Mesenchymal stem cell (in vitro differentiated cells and primary cell): ENCODE measurements at regions not wholly inside any gene's neighbourhood (a gene's known extent, or its start where the extent isn't known, plus 50 kb on each side); places are given as distances from the start of the nearest gene placed in this dataset.
"Not testable (repeated sequence)": the region's sequence is repeated elsewhere in the genome, so short reads cannot be mapped to it uniquely, and the experiment has no call there.

Experiments used
- DNase-seq: peaks from one replicate; pipeline ENCODE4 v3.0.0-alpha.2; 2013
- H2AFZ ChIP-seq: one replicate; pipeline ENCODE4 v1.6.1; 2013; ENCODE audit warnings: low read depth, mild to moderate bottlenecking, control low read depth, inconsistent platforms, low read length, moderate library complexity
- H2AK5ac ChIP-seq: 2 replicates; pipeline ENCODE4 v1.6.1; 2013; ENCODE audit warnings: low read length, moderate library complexity, mild to moderate bottlenecking, inconsistent platforms; ENCODE audit not compliant: severe bottlenecking
- H2BK120ac ChIP-seq: one replicate; pipeline ENCODE4 v1.6.1; 2013; ENCODE audit warnings: low read depth, mild to moderate bottlenecking, inconsistent platforms, low read length, moderate library complexity
- H2BK12ac ChIP-seq, 2 experiments: one replicate each; pipeline ENCODE4 v1.6.1; 2013; ENCODE audit warnings: inconsistent platforms in 2 of 2, low read length in 2 of 2, mild to moderate bottlenecking in 2 of 2, moderate library complexity in 2 of 2, control low read depth in 1 of 2
- H2BK15ac ChIP-seq: one replicate; pipeline ENCODE4 v1.6.1; 2013; ENCODE audit warnings: mild to moderate bottlenecking, low read depth, inconsistent platforms; ENCODE audit not compliant: poor library complexity, severe bottlenecking
- H2BK5ac ChIP-seq: 2 replicates; pipeline ENCODE4 v1.6.1; 2013; ENCODE audit warnings: low read depth, mild to moderate bottlenecking, low read length, control low read depth, inconsistent platforms; ENCODE audit not compliant: poor library complexity, severe bottlenecking
- H3K14ac ChIP-seq, 2 experiments: one replicate each; pipeline ENCODE4 v1.6.1; 2013; ENCODE audit warnings: inconsistent platforms in 2 of 2, low read length in 2 of 2, control low read depth in 1 of 2, mild to moderate bottlenecking in 1 of 2, moderate library complexity in 1 of 2
- H3K18ac ChIP-seq, 2 experiments: one replicate each; pipeline ENCODE4 v1.6.1; 2013; ENCODE audit warnings: inconsistent platforms in 2 of 2, low read length in 2 of 2, control low read depth in 1 of 2, low read depth in 1 of 2, mild to moderate bottlenecking in 1 of 2
- H3K23ac ChIP-seq, 2 experiments: one replicate each; pipeline ENCODE4 v1.6.1; 2013; ENCODE audit warnings: inconsistent platforms in 2 of 2, low read length in 2 of 2, mild to moderate bottlenecking in 2 of 2, moderate library complexity in 2 of 2, control low read depth in 1 of 2
- H3K27ac ChIP-seq: 2 replicates; pipeline ENCODE4 v1.5.1; 2013; ENCODE audit warnings: mild to moderate bottlenecking, moderate library complexity, low read length, control low read depth, inconsistent platforms; ENCODE audit not compliant: poor library complexity, severe bottlenecking
- H3K27me3 ChIP-seq, 2 experiments: 2 replicates each; pipeline versions ENCODE4 v1.6.1 to v1.7.0; 2013; ENCODE audit warnings: low read length in 2 of 2, mild to moderate bottlenecking in 2 of 2, moderate library complexity in 2 of 2, control low read depth in 1 of 2, inconsistent platforms in 1 of 2; ENCODE audit not compliant: control insufficient read depth in 1 of 2, insufficient read depth in 1 of 2
- H3K36me3 ChIP-seq, 2 experiments: 2 replicates each; pipeline versions ENCODE4 v1.6.1 to v1.7.0; 2013; ENCODE audit warnings: low read length in 2 of 2, control low read depth in 1 of 2, inconsistent platforms in 1 of 2, low read depth in 1 of 2, mild to moderate bottlenecking in 1 of 2; ENCODE audit not compliant: insufficient read depth in 2 of 2, control insufficient read depth in 1 of 2
- H3K4ac ChIP-seq, 2 experiments: one replicate each; pipeline ENCODE4 v1.6.1; 2013; ENCODE audit warnings: inconsistent platforms in 2 of 2, low read length in 2 of 2, mild to moderate bottlenecking in 2 of 2, moderate library complexity in 2 of 2, control low read depth in 1 of 2, low read depth in 1 of 2
- H3K4me1 ChIP-seq: 2 replicates; pipeline ENCODE4 v1.6.1; 2013; ENCODE audit warnings: low read depth, low read length, control low read depth; ENCODE audit not compliant: control insufficient read depth, insufficient read depth
- H3K4me2 ChIP-seq: 2 replicates; pipeline ENCODE4 v1.6.1; 2013; ENCODE audit warnings: low read length, mild to moderate bottlenecking, inconsistent platforms; ENCODE audit not compliant: poor library complexity, severe bottlenecking
- H3K4me3 ChIP-seq, 2 experiments: 2 replicates each; pipeline versions ENCODE4 v1.5.1 to v1.7.0; 2013; ENCODE audit warnings: low read length in 2 of 2, mild to moderate bottlenecking in 2 of 2, control low read depth in 1 of 2, low read depth in 1 of 2; ENCODE audit not compliant: insufficient read depth in 1 of 2
- H3K79me1 ChIP-seq: replicated peaks from 2 replicates; pipeline ENCODE4 v1.6.1; 2013; ENCODE audit warnings: mild to moderate bottlenecking, control low read depth, low read length, inconsistent platforms; ENCODE audit not compliant: poor library complexity, severe bottlenecking
- H3K9ac ChIP-seq: 2 replicates; pipeline ENCODE4 v1.7.0; 2013; ENCODE audit warnings: mild to moderate bottlenecking, low read length, moderate library complexity
- H3K9me3 ChIP-seq: 2 replicates; pipeline ENCODE4 v1.7.0; 2013; ENCODE audit warnings: mild to moderate bottlenecking, low read length; ENCODE audit not compliant: control insufficient read depth
- H4K8ac ChIP-seq: one replicate; pipeline ENCODE4 v1.6.1; 2013; ENCODE audit warnings: inconsistent platforms, mild to moderate bottlenecking, low read length, moderate library complexity
- H4K91ac ChIP-seq: one replicate; pipeline ENCODE4 v1.6.1; 2013; ENCODE audit warnings: mild to moderate bottlenecking, low read length, inconsistent platforms
- WGBS: methylation state at CpG from one replicate; pipeline ENCODE4 v1.1.7; 2013; ENCODE audit warnings: mixed read lengths; 5-methylcytosine and 5-hydroxymethylcytosine counted together

DNA sequence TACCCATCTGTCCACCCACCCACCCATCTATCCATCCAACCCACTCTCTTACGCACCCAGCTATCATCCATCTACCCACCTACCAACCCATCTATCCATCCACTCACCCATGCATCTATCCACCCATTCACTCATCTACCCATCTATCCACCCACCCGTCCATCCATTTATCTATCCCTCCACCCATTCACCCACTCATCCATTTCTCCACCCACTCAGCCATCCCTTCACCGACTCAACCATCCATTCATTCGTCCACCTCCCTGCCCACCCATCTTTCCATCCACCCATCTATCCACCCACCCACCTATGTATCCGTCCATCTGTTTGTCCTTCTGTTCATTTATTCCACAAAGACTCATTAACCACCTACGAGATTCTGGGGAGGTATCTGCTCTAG, 103.3 kb downstream of the DEFB131A start:
- H3K27ac ChIP-seq, H3K36me3 ChIP-seq, H2AFZ ChIP-seq, H2AK5ac ChIP-seq, H3K27me3 ChIP-seq, DNase-seq, H3K4me3 ChIP-seq, H3K9me3 ChIP-seq, H3K4ac ChIP-seq, H2BK15ac ChIP-seq, H3K4me2 ChIP-seq, H3K23ac ChIP-seq, H2BK5ac ChIP-seq, H3K4me1 ChIP-seq, H3K9ac ChIP-seq, H4K8ac ChIP-seq, H3K14ac ChIP-seq, H2BK120ac ChIP-seq, H3K18ac ChIP-seq, H3K79me1 ChIP-seq, H4K91ac ChIP-seq, H2BK12ac ChIP-seq: not testable (repeated sequence)
- WGBS: 86% methylated on average over 5 of the region's 6 CpGs

- H3K23ac ChIP-seq, H2BK15ac ChIP-seq, H4K8ac ChIP-seq, H3K4me3 ChIP-seq, H3K4ac ChIP-seq, H3K79me1 ChIP-seq, H2AK5ac ChIP-seq, H3K4me2 ChIP-seq, H3K9me3 ChIP-seq, H2BK120ac ChIP-seq, H3K27me3 ChIP-seq, H3K9ac ChIP-seq, H3K27ac ChIP-seq, H2BK5ac ChIP-seq, H3K4me1 ChIP-seq, DNase-seq, H2BK12ac ChIP-seq, H2AFZ ChIP-seq, H3K36me3 ChIP-seq, H4K91ac ChIP-seq, H3K14ac ChIP-seq, H3K18ac ChIP-seq: not testable (repeated sequence)
- WGBS: 78% methylated on average over 5 of the region's 6 CpGs
Measured at GRCh38 chr4:9556076-9556475, 111.9 kb downstream of the DEFB131A start.

DNA sequence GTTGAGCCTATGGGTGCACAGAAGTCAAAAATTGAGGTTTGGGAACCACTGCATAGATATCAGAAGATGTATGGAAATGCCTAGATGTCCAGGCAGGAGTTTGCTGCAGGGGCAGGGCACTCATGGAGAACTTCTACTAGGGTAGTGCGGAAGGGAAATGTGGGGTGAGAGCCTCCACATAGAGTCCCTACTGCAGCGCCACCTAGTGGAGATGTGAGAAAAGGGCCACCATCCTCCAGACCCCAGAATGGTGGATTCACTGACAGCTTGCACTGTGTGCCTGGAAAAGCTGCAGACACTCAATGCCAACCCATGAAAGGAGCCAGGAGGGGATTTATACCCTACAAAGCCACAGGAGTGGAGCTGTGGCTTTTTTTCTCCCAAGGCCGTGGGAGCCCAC, 133.7 kb downstream of the DEFB131A start:
- not testable (repeated sequence) for H3K4me1 ChIP-seq, H3K4ac ChIP-seq, H4K91ac ChIP-seq, H3K4me3 ChIP-seq, H3K18ac ChIP-seq, H2BK120ac ChIP-seq, H3K27ac ChIP-seq, H2BK12ac ChIP-seq, H2BK15ac ChIP-seq, H2BK5ac ChIP-seq, H3K36me3 ChIP-seq, H2AK5ac ChIP-seq, H3K79me1 ChIP-seq, H3K27me3 ChIP-seq, H2AFZ ChIP-seq, DNase-seq, H3K23ac ChIP-seq, H3K9me3 ChIP-seq, H3K4me2 ChIP-seq, H3K14ac ChIP-seq, H4K8ac ChIP-seq, H3K9ac ChIP-seq
- 38% methylated on average over 3 of the region's 3 CpGs for WGBS

GRCh38 chr4:9582880-9583279, 138.7 kb downstream of the DEFB131A start:
- not testable (repeated sequence) for H2BK5ac ChIP-seq, H3K23ac ChIP-seq, H3K36me3 ChIP-seq, H3K27ac ChIP-seq, H3K79me1 ChIP-seq, H3K27me3 ChIP-seq, DNase-seq, H2BK12ac ChIP-seq, H3K4me2 ChIP-seq, H3K4me3 ChIP-seq, H3K14ac ChIP-seq, H2AK5ac ChIP-seq, H3K4ac ChIP-seq, H3K9me3 ChIP-seq, H3K4me1 ChIP-seq, H2AFZ ChIP-seq, H3K18ac ChIP-seq, H2BK15ac ChIP-seq, H4K91ac ChIP-seq, H3K9ac ChIP-seq, H2BK120ac ChIP-seq, H4K8ac ChIP-seq
- 86% methylated on average over 3 of the region's 5 CpGs for WGBS
